H1 (cell line): ENCODE measurements at regions not wholly inside any gene's neighbourhood (a gene's known extent, or its start where the extent isn't known, plus 50 kb on each side); places are given as distances from the start of the nearest gene placed in this dataset.
"Not testable (repeated sequence)": the region's sequence is repeated elsewhere in the genome, so short reads cannot be mapped to it uniquely, and the experiment has no call there.

Experiments
- CTCF ChIA-PET: fragments of 300-600 bp; sonication (Branson Sonifier 250); formaldehyde crosslinking; loops from one replicate; lab custom pipeline; 2021; ENCODE audit not compliant: partially characterized antibody; lab: Charles Lee
- POLR2A ChIA-PET: fragments of 300-600 bp; sonication (Branson Sonifier 250); formaldehyde crosslinking; loops from one replicate; lab custom pipeline; 2021; ENCODE audit warnings: inconsistent platforms; ENCODE audit not compliant: partially characterized antibody; lab: Charles Lee
- DNase-seq, 2 experiments: peaks; one replicate each; pipeline versions ENCODE4 v3.0.0 to v3.0.0-alpha.2; 2010 to 2022; ENCODE audit warnings: low spot score in 2 of 2, low read depth in 1 of 2, mixed read lengths in 1 of 2
- FAIRE-seq: peaks from 2 replicates; lab custom pipeline; 2011; peaks lifted over from hg19 to GRCh38; lab: Jason Lieb, UNC
- H2AFZ ChIP-seq: 2 replicates; pipeline ENCODE4 v1.8.1; 2012; ENCODE audit warnings: low read length, inconsistent platforms
- H2AK5ac ChIP-seq: 2 replicates; pipeline ENCODE4 v1.6.1; 2013; ENCODE audit warnings: low read depth, low read length
- H2BK120ac ChIP-seq: replicated peaks from 2 replicates; pipeline ENCODE3; 2013; ENCODE audit warnings: low read depth, low read length, inconsistent platforms
- H2BK12ac ChIP-seq: 2 replicates; pipeline ENCODE4 v1.6.1; 2013; ENCODE audit warnings: low read depth, low read length
- H2BK15ac ChIP-seq: 2 replicates; pipeline ENCODE4 v1.6.1; 2013; ENCODE audit warnings: low read length
- H2BK20ac ChIP-seq: 2 replicates; pipeline ENCODE4 v1.6.1; 2013; ENCODE audit warnings: low read length
- H2BK5ac ChIP-seq: 2 replicates; pipeline ENCODE4 v1.6.1; 2013; ENCODE audit warnings: low read depth, low read length
- H3K14ac ChIP-seq: 2 replicates; pipeline ENCODE4 v1.6.1; 2013; ENCODE audit warnings: inconsistent platforms; ENCODE audit not compliant: insufficient read length
- H3K18ac ChIP-seq: 2 replicates; pipeline ENCODE4 v1.6.1; 2013; ENCODE audit warnings: low read length; ENCODE audit errors: extremely low read depth
- H3K23ac ChIP-seq: 2 replicates; pipeline ENCODE4 v1.6.1; 2013; ENCODE audit warnings: inconsistent platforms; ENCODE audit not compliant: insufficient read length
- H3K23me2 ChIP-seq: 2 replicates; pipeline ENCODE4 v1.6.1; 2013; ENCODE audit warnings: low read depth, low read length
- H3K27ac ChIP-seq: 2 replicates; pipeline ENCODE4 v1.6.1; 2011; ENCODE audit warnings: low read depth, low read length, inconsistent platforms
- H3K27me3 ChIP-seq, 4 experiments: replicated peaks in 1 of 4; 1 replicate in 1 of 4; 2 replicates in 3 of 4; pipeline versions ENCODE4 v1.6.1 to v1.8.1; 2011 to 2013; ENCODE audit warnings: low read length in 3 of 4, mild to moderate bottlenecking in 3 of 4, inconsistent platforms in 2 of 4, mixed read lengths in 2 of 4, moderate library complexity in 1 of 4; ENCODE audit not compliant: control insufficient read depth in 3 of 4, insufficient read depth in 3 of 4; ENCODE audit errors: extremely low read depth in 1 of 4
- H3K36me3 ChIP-seq, 4 experiments: 2 replicates each; pipeline versions ENCODE4 v1.6.1 to v1.8.1; 2011 to 2013; ENCODE audit warnings: mild to moderate bottlenecking in 4 of 4, low read length in 3 of 4, moderate library complexity in 2 of 4, control low read depth in 1 of 4, inconsistent platforms in 1 of 4; ENCODE audit not compliant: insufficient read depth in 4 of 4, control insufficient read depth in 2 of 4
- H3K4ac ChIP-seq: replicated peaks from 2 replicates; pipeline ENCODE3; 2013; ENCODE audit warnings: low read length, low read depth, mixed read lengths, inconsistent platforms; ENCODE audit not compliant: insufficient read length
- H3K4me1 ChIP-seq, 4 experiments: replicated peaks in 1 of 4; 1 replicate in 1 of 4; 2 replicates in 3 of 4; pipeline versions ENCODE4 v1.6.1 to v1.8.1; 2011 to 2013; ENCODE audit warnings: low read length in 3 of 4, inconsistent platforms in 2 of 4, mixed read lengths in 1 of 4; ENCODE audit not compliant: insufficient read depth in 4 of 4, control insufficient read depth in 3 of 4
- H3K4me2 ChIP-seq, 2 experiments: 2 replicates each; pipeline versions ENCODE4 v1.6.1 to v1.8.1; 2011 to 2013; ENCODE audit warnings: low read depth in 2 of 2, low read length in 2 of 2, control low read depth in 1 of 2, inconsistent platforms in 1 of 2, mild to moderate bottlenecking in 1 of 2; ENCODE audit not compliant: insufficient read depth in 1 of 2
- H3K4me3 ChIP-seq, 4 experiments: fragments of 200-600, 300-600 bp in 1 of 4; sonication (generic), shearing (Covaris generic), sonication (Bioruptor Twin) in 1 of 4; 2 replicates each; pipeline versions ENCODE4 v1.5.1 to v1.8.1; 2011 to 2016; ENCODE audit warnings: low read length in 4 of 4, low read depth in 3 of 4, control low read depth in 2 of 4, inconsistent platforms in 2 of 4, mild to moderate bottlenecking in 2 of 4, mixed read lengths in 1 of 4, moderate library complexity in 1 of 4; ENCODE audit not compliant: insufficient read depth in 2 of 4; ENCODE audit errors: extremely low read depth in 1 of 4
- H3K56ac ChIP-seq: replicated peaks from 2 replicates; pipeline ENCODE3; 2013; ENCODE audit warnings: low read depth, mild to moderate bottlenecking, mixed read lengths, low read length, inconsistent platforms; ENCODE audit not compliant: insufficient read length
- H3K79me1 ChIP-seq: 2 replicates; pipeline ENCODE4 v1.6.1; 2013; ENCODE audit warnings: low read depth, low read length, control low read depth
- H3K79me2 ChIP-seq, 2 experiments: 2 replicates each; pipeline versions ENCODE4 v1.6.1 to v1.8.1; 2012 to 2013; ENCODE audit warnings: low read length in 2 of 2, mild to moderate bottlenecking in 2 of 2, inconsistent platforms in 1 of 2; ENCODE audit not compliant: insufficient read depth in 2 of 2, control insufficient read depth in 1 of 2
- H3K9ac ChIP-seq, 4 experiments: replicated peaks in 1 of 4; 1 replicate in 1 of 4; 2 replicates in 3 of 4; pipeline versions ENCODE4 v1.6.1 to v1.8.1; 2011 to 2013; ENCODE audit warnings: low read depth in 3 of 4, low read length in 3 of 4, control low read depth in 2 of 4, mild to moderate bottlenecking in 2 of 4, moderate library complexity in 2 of 4, inconsistent platforms in 1 of 4; ENCODE audit errors: extremely low read depth in 1 of 4
- H3K9me3 ChIP-seq, 2 experiments: 2 replicates each; pipeline versions ENCODE4 v1.6.1 to v1.8.1; 2012 to 2013; ENCODE audit warnings: mild to moderate bottlenecking in 2 of 2, moderate library complexity in 2 of 2, control low read depth in 1 of 2, inconsistent platforms in 1 of 2, low read depth in 1 of 2, low read length in 1 of 2, mixed read lengths in 1 of 2; ENCODE audit not compliant: insufficient read depth in 2 of 2
- H4K20me1 ChIP-seq, 2 experiments: replicated peaks in 1 of 2; 2 replicates each; pipeline versions ENCODE3 to v1.8.1; 2011 to 2013; ENCODE audit warnings: inconsistent platforms in 2 of 2, low read length in 2 of 2, mild to moderate bottlenecking in 1 of 2; ENCODE audit not compliant: insufficient read depth in 2 of 2, control insufficient read depth in 1 of 2
- H4K5ac ChIP-seq: 2 replicates; pipeline ENCODE4 v1.6.1; 2013; ENCODE audit warnings: low read length, low read depth, mixed read lengths, inconsistent platforms; ENCODE audit not compliant: insufficient read length
- H4K8ac ChIP-seq: 2 replicates; pipeline ENCODE4 v1.8.0; 2013; ENCODE audit warnings: mild to moderate bottlenecking, moderate library complexity, low read length, inconsistent platforms; ENCODE audit not compliant: insufficient read depth; ENCODE audit errors: extremely low read depth
- H4K91ac ChIP-seq: replicated peaks from 2 replicates; pipeline ENCODE3; 2013; ENCODE audit warnings: low read length, mixed read lengths, inconsistent platforms; ENCODE audit not compliant: insufficient read length
- USF2 ChIP-seq: IDR thresholded peaks from 2 replicates; pipeline ENCODE4 v1.6.1; 2011; ENCODE audit warnings: low read length, improper control_type of control experiment
- WGBS, 2 experiments: shearing (Covaris generic) in 1 of 2; methylation state at CpG; one replicate each; pipeline versions ENCODE4 v1.1.6 to v1.1.7; 2013 to 2015; ENCODE audit warnings: low lambda C conversion rate in 2 of 2, mixed read lengths in 2 of 2, inconsistent platforms in 1 of 2, low coverage in 1 of 2, missing lambda C conversion rate in 1 of 2; ENCODE audit not compliant: insufficient replicate concordance in 2 of 2, insufficient coverage in 1 of 2, insufficient read length in 1 of 2; ENCODE audit errors: extremely low coverage in 1 of 2, missing lambda C conversion rate in 1 of 2; 5-methylcytosine and 5-hydroxymethylcytosine counted together

DNA sequence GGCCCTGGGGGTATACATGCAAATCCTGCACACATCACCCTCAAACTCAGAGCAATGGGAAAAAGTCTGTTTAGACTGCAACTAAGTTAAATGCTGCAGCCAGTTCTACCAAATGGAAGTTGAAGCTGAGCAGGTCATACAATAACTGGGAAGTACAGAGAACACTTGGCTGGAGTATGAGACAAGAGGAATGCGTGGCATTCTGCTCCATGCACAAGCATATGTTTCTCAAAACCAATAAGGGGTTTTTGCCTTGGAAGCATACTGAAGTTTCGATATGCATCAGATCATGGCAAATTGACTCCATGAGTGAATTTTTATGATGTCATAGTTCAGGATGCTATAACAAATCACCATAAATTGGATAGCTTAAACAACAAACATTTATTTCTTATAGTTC, 193.8 kb downstream of the COL12A1 start (continued):
- TF ChIP-seq USF2: no peak

- H4K20me1 ChIP-seq, H3K4me1 ChIP-seq, H3K4ac ChIP-seq, H2AFZ ChIP-seq, H4K91ac ChIP-seq, H3K4me2 ChIP-seq, POLR2A ChIA-PET, H3K4me3 ChIP-seq, H3K27me3 ChIP-seq, H2BK5ac ChIP-seq, H2AK5ac ChIP-seq, H3K36me3 ChIP-seq, H2BK120ac ChIP-seq, H3K23ac ChIP-seq, H4K8ac ChIP-seq, H2BK20ac ChIP-seq, H3K18ac ChIP-seq, H3K9ac ChIP-seq, H3K56ac ChIP-seq, H4K5ac ChIP-seq, H3K79me1 ChIP-seq, H3K79me2 ChIP-seq, CTCF ChIA-PET, FAIRE-seq, H2BK15ac ChIP-seq, H3K27ac ChIP-seq, DNase-seq, H3K14ac ChIP-seq, H2BK12ac ChIP-seq, H3K23me2 ChIP-seq: not testable (repeated sequence)
- 91% methylated on average over 8 of the region's 8 CpGs; no CpG with 5 or more reads in 1 of the 2 experiments for WGBS, 2 experiments
- H3K9me3 ChIP-seq: peaks cover 10 to 11% of the 10 kb centered on the region in 2 experiments; a peak in 3 of 4 replicates
Observed at GRCh38 chr6:75003984-75004383, 201.9 kb downstream of the COL12A1 start.
